ENCODE measurements at regions not wholly inside any gene's neighbourhood (a gene's known extent, or its start where the extent isn't known, plus 50 kb on each side); places are given as distances from the start of the nearest gene placed in this dataset.

DNA sequence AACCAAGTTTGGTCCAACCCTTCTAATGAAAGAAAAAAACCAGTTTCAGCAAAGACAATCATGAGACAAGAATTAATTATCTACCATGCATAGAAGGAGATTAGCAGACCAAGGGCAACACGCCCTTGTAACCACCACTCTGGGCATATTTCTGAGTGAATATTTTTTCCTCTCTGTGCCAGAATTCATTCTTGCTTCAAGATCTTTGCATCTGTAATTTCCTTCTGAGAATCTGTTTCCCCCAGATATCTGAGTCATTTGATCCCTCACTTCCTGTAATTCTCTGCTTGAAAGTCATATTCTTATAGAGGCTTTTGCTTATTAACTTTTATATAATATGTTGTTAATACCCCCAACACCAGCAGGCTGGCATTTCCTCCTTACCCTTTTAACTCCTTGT lies 243.7 kb downstream of the SLC16A7 start:
- no peak for DNase-seq (ENCODE audit: low read depth, low spot score)

DNA sequence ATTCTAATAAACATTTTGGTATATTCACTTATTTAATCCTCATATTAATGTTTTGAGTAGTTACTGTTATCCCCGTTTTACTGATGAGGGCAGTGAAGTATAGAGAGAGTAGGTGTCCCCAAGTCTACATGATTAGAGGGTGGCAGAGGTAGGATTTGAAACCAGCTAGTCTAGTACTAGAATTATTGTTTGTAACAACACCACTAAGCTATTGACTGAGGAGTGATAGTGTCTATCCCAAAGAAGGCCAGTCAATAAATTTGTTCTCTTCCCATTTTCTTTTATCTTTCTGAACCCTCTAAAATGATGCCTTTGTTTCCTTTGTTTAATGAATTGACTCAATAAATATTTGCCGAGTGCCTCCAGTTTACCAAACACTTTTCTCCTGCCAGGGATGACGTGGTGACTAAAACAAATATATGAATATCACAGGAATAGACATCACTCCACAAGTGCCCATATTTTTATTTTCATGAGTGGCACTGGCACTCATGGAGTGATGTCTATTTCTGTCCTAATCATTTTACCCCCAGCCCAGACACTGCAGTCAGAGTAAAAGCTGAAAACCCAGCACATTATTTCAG lies 247.5 kb downstream of the SLC16A7 start:
- DNase-seq (ENCODE audit: low read depth, low spot score) = no peak

DNA sequence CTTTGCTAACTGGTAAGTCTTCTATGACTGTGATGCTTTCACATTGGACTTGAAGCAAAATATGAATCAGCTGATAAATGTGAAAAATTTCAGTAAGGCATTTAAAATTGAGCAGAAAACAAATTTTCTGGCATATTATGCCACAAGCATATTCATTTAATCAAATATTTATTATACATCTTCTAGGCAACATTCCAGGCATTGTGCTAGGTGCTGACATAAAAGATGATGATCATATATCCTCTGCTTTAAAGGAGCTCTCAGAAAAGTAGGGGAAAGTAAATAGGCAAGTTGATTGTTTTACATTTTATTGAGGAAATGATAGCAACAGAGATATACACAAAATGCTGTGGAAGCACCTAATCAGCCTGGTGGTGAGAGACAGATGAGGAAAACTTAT lies 248.9 kb downstream of the SLC16A7 start:
- no peak for DNase-seq (ENCODE audit: low read depth, low spot score)

DNA sequence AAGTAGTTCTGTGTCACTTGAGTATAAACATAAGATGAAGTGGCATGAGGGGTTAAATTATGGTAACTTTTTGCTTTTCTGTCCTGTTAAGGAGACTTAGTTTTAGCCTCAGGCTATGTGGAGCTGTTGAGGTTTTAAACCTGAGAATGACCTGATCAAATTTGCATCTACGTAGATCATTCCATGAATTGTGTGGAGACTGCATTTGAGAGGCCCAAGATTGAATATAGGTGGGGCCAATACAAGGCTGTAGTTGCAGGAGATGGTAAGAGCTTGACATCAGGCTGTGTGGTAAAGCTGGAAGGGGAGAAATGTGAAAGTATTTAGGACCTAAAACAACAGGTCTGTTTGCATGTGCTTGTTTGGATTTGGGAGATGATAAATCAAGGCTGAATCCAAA lies 249.5 kb downstream of the SLC16A7 start:
- no peak for DNase-seq (ENCODE audit: low read depth, low spot score)

DNA sequence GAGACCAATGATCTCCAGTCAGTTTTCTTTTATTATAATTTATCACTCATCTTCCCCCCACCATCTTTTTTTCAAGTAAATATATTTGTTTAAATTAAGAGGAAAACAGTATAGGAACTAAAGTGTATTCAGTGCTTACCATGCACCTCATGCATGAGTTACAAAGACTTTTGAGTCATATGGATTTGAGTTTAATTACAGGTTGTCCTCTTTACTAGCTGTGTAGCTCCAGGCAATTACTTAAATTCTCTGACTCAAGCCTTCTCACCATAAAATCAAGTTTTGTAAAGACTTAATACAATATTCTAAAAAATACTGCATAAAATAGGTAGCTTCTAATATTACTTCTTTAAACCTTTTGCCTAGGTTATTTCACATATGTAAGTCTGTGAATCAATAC lies 251.3 kb downstream of the SLC16A7 start:
- DNase-seq (ENCODE audit: low read depth, low spot score) = no peak

DNA sequence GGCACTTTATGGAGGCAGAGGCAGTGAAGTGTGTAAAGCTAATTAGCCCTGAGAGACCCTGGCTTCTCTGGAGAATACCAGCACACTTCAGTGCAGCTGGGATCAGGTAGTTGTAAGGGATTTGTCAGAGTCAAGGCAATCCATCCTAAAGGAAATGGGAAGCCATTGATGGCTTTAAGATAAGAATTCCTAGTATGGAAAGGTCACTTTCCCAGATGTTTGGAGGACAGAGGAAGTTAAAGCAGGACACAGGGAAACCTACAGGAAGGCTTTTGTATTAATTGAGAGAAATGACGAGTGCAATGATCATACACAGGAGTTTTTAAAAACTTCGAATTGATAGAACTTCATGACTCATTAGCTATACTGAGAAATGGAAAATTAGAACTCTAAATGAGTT lies 254.4 kb downstream of the SLC16A7 start:
- DNase-seq (ENCODE audit: low read depth, low spot score) = no peak

DNA sequence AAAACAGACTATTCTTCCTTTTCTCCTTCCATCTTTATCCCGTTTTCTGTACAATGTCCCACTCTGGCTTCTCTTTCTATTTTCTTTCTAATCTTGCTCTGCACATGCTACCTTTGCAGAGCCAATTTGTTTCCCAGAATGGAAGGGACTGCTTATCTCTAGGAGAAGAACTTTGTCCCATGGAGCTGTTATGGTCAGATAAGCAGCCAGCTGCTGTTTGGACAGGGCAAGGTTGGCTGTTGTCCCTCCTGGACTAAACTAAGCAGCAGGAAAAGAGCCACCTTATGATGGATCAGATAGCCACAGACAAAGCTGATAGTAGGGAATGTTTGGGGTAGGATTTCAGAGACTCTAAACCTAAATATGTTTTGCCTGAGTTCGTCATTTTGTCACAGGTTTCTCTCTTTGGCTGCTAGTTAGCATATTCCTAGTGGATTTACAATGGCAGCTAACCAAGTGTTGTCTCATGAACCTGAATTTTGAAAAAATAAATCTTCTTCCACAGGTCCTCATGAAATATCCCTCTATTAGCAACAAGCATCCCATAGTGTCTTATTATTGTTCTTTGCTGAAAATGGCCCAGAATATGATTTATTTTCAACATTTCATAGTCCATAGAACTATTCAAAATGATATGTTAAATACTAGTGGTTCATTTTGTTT lies 262.8 kb downstream of the SLC16A7 start:
- no peak for DNase-seq (ENCODE audit: low read depth, low spot score)

DNA sequence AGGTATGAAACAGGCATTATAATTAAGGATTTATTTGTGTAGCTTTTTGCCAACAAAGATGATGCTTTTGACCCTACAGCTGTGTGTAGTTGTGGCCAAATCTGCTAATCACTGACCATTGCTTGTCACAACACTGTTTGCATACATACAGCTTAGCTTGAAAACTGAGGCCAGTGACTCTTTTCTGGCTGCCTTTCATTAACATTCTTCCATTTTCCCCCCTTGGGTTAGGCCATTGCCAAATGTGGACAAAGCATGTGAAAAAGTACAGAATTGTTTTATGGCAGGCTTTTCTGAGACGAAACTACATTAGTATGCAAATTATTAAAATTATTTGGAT lies 263.3 kb downstream of the SLC16A7 start:
- DNase-seq (ENCODE audit: low read depth, low spot score) = no peak

DNA sequence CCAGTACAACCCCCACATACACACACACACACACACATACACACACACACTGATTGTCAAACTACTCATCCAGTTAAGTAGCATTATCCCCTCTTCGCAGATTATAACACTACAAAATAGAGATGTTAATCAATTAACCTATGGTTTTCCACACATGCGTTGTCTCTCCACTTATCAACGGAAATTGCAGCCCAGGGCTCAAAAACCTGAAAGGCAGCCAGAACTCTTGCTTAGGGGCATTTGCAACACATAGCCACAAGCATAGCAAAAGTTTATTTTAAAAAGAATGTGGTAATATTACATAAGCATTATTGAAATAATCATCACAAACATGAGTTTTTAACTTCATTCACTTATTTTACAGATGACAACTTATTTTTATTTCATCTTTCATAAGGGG lies 265.8 kb downstream of the SLC16A7 start:
- no peak for DNase-seq (ENCODE audit: low read depth, low spot score)

DNA sequence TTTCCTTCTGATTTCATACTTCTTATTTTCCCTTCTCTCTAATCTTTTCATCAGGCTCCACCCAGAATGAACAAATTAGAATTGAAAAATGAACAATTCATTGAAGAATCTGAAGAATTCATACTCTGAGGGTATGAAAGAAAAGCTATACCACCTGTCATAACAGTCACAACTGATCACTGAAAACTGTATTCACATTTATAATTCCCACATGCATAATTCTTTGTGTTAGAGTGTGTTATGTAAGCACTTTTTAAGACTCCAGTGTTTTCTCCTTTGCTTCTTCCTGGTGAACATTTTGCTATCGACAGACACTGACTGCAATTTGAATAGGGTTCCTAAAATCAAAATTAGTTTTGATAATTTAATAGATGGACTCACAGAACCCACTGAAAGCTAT lies 271.2 kb downstream of the SLC16A7 start:
- no peak for DNase-seq (ENCODE audit: low read depth, low spot score)

DNA sequence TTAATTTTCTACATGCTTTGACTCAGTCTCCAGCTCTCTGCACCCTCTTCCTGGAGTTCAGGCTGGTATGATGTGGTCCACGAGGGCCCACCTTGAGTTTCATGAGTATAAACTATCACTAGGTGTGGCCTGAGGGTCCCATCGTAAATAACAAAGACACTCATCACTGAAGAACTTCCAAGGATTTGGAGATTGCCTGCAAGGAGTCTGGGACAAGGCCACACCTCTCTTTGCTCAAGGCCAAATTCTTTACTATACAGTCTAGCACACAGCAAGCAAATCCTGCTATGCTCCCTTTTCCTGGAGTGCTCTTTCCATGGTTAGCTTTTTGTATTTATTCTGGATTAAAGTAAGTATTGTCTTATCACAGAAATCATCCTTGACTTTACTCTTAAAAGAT lies 271.9 kb downstream of the SLC16A7 start:
- peak; percentile 27 for DNase-seq (ENCODE audit: low read depth, low spot score)

DNA sequence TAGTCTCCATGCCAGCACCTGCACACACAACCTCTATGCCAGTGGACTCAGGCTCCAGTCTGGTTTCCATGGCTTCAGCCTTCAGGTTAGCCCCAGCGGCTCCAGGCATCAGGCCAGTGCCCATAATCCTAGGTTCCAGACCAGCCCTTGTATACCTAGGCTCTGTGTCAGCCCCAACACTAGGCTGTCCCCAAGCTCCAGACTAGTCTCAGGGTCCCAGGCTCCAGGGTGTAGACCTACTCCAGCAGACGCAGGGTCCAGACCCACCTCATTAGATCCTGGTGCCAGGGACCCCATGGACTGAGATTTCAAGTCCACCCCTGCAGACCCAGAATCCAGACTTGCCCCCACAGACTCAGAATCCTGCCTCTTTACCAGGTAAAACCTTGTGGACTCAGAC lies 275.9 kb downstream of the SLC16A7 start:
- DNase-seq (ENCODE audit: low read depth, low spot score) = no peak

DNA sequence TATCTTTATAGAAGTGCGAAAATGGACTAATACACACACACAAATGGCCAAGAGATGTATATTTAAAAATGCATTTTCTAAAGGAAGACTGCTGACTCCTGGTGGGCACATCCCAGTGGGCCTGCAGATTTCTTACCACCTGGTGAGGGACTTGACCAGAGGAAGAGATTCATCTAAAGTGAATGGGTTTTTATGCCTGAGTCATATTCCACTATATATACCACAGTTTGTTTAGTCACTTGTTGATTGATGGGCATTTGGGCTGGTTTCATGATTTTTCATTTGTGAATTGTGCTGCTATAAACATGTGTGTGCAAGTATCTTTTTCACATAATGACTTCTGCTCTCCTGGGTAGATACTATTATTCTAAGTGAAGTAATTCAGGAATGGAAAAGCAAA lies 277.3 kb downstream of the SLC16A7 start:
- no peak for DNase-seq (ENCODE audit: low read depth, low spot score)

DNA sequence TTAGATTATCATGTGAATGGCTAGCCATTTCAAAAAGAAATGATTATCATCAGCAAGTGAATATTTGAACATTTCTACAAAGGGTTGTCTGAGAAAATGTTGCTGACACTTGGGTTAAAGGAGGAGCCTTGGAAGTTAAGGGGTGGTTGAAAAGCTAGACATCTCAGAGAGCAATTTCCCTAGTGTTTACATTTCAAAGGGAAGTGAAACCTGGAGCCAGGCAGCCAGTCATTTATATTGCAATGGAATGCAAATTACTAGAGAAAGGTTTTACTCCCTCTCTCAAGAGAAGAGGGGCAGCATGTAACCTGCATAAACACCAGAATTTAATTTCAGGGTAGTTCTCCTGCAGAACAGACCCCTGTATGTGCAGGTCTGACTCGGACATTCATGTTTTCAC lies 279.0 kb downstream of the SLC16A7 start:
- DNase-seq (ENCODE audit: low read depth, low spot score) = peak; percentile 12

DNA sequence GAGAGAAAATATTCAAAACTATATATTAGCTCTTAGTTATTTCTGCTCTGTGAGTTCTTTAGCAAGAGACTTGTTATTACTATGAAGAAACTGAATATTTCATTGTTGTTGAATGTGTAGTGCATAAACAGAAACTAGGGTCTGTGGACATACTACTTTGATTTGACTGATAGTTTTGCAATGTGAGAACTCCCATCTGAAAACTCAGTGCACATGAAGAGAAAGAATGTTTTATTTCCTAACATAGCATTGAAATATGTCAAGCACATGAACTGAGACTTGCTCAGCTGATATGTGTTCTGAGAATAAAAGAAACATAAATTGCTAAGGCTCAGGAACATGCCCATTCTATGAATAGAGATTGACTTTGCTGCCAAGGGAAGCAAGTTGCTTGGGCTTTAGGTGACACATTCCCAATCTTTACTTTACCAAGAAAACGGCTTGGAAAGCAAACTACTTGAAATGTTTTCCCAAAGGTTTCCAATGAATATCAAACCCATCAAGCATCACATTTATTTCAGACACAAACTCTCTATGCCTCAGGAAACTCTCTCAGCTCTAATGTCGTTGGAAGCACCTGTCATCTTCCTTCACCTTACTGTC lies 290.4 kb downstream of the SLC16A7 start:
- no peak for DNase-seq (ENCODE audit: low read depth, low spot score)

DNA sequence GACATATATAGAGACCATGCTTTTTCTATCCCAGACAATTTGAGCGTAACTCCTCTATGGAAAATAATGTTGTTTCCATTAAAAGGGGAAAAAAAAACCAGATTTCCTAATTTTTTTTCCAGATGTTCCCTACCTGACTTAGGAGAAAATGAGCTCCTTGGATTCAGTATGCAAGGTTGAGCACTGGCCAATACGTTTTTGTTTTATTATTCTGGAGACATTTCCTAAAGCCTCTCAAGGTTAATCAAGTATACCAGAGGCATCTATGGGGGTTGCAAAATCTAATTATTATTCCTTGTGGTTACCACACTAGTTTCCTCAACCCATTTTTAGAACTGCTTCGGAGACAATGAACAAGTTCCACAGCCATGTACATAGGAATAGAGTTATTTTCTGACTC lies 291.3 kb downstream of the SLC16A7 start:
- no peak for DNase-seq (ENCODE audit: low read depth, low spot score)

DNA sequence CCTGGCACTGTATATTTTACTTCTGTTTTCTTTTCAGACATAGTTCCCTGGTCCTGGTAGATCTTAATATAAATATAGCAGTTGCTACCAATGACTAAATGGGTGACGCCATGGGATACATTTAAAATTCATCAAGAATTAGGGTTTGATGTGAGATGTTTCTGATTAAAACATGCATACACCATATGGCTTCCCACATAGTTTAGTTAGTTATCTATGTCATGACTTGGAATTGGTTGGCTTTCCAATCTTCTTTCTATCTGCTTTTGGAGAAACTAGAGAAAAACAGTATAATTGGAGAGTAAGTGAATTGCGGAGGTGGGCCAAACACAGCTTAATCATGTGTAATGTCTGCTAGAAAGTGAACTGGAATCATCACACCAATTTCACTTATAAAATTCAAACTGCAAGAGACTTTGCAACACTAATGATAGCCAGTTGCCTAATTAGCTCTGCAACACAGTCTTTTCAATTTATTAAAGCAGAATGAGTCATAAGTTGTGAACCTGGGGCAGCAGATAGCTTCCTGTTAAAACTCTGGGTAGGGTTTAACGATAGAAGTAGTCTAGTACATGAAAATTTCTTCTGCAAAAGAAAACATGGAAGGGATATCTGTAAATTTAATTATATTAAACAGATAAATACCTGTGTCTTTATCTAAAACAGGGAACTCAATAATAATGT lies 295.2 kb downstream of the SLC16A7 start:
- DNase-seq (ENCODE audit: low read depth, low spot score) = no peak

DNA sequence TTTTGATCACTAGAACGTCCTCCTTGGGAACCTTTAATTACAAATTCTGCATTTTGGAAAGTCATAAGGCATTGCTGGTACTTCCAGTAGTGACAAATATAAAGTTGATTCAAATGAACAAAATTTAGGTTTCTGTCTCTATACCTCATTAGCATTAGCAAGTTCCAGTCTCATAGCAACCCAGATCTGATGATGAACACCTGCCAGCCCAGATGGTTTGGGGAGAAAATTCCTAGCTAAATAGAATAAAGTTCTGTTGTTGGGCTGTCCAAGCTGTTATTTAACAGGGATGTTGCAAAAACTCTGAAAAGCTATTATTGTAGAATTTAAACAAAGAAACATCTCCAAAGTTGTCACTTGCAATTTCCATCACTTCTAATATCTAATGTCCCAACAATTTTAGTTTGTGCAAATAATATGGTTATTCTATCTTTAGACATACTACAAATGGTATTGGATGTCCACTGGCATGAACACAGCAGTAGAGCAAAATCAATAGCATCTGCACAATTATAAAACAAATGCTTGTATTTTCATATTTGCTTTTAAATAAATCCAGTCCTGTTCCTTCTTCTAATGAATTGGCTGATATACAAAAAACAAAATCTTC lies 299.4 kb downstream of the SLC16A7 start:
- no peak for DNase-seq (ENCODE audit: low read depth, low spot score)

DNA sequence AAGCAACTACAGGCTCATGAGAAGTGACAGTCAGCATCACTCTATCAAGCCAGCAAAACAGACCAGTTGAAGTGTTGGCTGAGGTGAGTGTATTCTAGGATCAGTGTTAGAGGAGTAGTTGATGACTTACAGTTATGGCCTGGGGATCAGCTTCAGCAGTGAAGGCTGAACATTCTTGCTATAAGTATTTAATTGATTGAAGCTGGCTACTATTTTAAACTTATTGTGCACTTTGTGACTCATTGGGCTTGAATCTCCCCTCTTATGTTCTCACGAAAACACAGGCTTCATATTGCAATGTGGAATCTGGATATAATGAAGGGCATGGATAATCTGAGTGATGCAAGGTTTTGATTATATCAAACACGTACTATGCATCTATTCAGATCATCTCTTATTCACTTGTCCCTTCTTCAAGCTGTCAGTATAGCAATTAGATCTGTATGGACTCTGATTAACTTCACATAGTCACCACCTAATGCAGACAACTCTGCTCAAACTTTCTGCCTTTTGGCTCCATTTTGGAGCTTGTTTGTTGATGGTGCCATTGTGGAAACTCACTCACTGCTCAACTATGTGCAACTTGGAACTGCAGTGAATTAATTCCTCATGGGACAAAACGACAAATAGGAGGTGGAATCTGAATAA lies 309.2 kb downstream of the SLC16A7 start:
- no peak for DNase-seq (ENCODE audit: low read depth, low spot score)

DNA sequence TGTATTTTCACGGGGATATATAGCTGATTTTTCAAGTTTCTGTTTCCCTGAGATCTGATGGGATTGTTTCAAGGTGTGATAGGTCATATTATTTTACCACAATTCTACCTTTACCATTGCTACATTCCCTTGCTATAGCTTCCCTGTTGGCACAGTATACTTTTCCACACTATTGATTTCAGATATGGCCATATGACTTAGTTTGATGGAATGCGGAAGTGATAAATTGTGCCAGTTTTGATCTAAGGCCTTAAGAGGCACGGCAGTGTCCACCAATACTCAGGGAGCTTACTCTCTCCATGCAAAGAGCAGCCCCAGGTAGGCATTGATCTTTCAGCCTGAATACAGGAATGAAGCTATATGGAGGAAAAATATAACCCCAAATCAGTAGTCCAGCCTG lies 315.7 kb downstream of the SLC16A7 start:
- no peak for DNase-seq (ENCODE audit: low read depth, low spot score)

DNA sequence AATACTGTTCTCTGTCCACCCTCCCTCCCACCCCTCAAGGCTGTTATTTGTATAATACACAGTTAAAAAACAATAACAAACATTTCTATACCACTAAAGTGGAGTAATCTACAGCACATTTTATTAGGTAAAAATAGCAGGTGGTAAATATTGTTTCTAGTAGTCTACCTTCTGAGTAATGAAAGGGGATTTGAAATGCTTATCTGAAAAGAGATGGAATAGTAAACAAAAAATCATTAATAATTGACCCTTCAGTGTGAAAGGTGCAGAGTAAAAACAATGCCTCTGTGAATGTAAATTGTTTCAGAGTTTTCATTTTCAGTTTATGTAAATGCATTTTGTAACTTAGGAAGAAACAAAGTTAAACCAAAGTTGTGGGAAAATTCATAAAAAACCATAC lies 321.2 kb downstream of the SLC16A7 start:
- DNase-seq (ENCODE audit: low read depth, low spot score) = no peak

DNA sequence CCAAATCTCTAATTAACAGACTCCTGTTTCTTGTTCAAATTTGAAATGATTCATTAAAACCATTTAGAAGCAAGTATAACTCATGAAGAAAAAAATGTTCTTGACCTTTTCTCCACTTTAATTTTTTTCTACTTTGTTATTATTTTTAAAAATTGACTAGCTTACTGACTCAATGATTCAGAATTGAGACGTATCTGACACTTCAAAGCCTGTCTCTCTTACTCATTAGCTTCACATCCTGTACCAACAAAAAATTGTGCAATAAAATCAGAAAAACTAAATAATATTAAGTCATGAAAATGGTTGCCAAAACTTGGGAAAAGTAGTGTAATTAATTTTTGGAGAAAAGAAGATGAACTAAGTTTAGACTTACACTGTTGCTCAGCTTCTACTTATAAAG lies 331.2 kb downstream of the SLC16A7 start:
- no peak for DNase-seq (ENCODE audit: low read depth, low spot score)
